WTC11 (cell line): ENCODE measurements at regions not wholly inside any gene's neighbourhood (a gene's known extent, or its start where the extent isn't known, plus 50 kb on each side); places are given as distances from the start of the nearest gene placed in this dataset.
"Not testable (repeated sequence)": the region's sequence is repeated elsewhere in the genome, so short reads cannot be mapped to it uniquely, and the experiment has no call there.

Experiments
- SP1 ChIP-seq: sonication (generic); formaldehyde crosslinking; conservative IDR thresholded peaks from 2 replicates; pipeline ENCODE4 v1.8.1; 2022; ENCODE audit warnings: missing genetic modification reagents
- TF ChIP-seq, protein P1 (sequence below): fragments of 200-600 bp; IDR thresholded peaks from 2 replicates; pipeline ENCODE4 v1.8.0; 2022; ENCODE audit warnings: antibody characterized with exemption
- TF ChIP-seq, protein P2 (sequence below): sonication (generic); formaldehyde crosslinking; IDR thresholded peaks from 2 replicates; pipeline ENCODE4 v1.8.0; 2022; ENCODE audit warnings: mild to moderate bottlenecking, missing genetic modification reagents

DNA sequence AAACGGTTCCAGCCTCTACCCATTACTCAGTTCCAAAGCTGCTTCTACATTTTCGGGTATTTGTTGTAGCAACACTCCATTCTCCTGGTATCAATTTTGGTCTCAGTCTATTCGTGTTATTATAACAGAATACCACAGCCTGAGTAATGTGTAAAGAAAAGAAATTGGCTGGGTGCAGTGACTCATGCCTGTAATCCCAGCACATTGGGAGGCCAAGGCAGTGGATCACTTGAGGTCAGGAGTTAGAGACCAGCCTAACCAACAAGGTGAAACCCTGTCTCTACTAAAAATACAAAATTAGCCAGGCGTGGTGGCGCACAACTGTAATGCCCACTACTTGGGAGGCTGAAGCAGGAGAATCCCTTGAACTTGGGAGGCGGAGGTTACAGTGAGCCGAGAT lies 213.9 kb downstream of the SPATA31A6 start:
- not testable (repeated sequence) for TF ChIP-seq SP1 (CRISPR knock-in tag)
- TF ChIP-seq, protein P1, sequence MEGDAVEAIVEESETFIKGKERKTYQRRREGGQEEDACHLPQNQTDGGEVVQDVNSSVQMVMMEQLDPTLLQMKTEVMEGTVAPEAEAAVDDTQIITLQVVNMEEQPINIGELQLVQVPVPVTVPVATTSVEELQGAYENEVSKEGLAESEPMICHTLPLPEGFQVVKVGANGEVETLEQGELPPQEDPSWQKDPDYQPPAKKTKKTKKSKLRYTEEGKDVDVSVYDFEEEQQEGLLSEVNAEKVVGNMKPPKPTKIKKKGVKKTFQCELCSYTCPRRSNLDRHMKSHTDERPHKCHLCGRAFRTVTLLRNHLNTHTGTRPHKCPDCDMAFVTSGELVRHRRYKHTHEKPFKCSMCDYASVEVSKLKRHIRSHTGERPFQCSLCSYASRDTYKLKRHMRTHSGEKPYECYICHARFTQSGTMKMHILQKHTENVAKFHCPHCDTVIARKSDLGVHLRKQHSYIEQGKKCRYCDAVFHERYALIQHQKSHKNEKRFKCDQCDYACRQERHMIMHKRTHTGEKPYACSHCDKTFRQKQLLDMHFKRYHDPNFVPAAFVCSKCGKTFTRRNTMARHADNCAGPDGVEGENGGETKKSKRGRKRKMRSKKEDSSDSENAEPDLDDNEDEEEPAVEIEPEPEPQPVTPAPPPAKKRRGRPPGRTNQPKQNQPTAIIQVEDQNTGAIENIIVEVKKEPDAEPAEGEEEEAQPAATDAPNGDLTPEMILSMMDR, result not testable (repeated sequence)
- TF ChIP-seq, protein P2, sequence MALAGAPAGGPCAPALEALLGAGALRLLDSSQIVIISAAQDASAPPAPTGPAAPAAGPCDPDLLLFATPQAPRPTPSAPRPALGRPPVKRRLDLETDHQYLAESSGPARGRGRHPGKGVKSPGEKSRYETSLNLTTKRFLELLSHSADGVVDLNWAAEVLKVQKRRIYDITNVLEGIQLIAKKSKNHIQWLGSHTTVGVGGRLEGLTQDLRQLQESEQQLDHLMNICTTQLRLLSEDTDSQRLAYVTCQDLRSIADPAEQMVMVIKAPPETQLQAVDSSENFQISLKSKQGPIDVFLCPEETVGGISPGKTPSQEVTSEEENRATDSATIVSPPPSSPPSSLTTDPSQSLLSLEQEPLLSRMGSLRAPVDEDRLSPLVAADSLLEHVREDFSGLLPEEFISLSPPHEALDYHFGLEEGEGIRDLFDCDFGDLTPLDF, result not testable (repeated sequence)
